ENCODE measurements at regions not wholly inside any gene's neighbourhood (a gene's known extent, or its start where the extent isn't known, plus 50 kb on each side); places are given as distances from the start of the nearest gene placed in this dataset.

DNA sequence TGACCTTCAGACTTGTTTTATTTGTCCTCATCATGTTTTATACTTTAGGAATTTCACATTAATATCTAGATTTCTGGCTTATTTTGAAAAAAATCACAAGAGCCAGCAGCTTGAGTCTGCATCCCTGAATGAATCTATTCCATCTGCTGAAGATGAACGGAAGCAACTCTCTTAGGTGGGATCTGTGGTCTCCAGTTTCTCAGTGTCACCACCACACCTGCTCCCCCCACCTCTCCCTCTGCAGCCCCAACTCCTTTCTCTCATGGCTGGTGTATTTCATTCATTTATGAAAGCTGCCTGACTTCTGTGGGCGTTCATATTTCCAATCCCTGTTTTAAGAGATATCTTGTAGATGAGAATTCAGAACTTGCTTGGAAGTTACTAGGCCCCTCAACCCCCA lies 102.1 kb upstream of the AGBL1 start:
- TF ChIP-seq, protein P1, sequence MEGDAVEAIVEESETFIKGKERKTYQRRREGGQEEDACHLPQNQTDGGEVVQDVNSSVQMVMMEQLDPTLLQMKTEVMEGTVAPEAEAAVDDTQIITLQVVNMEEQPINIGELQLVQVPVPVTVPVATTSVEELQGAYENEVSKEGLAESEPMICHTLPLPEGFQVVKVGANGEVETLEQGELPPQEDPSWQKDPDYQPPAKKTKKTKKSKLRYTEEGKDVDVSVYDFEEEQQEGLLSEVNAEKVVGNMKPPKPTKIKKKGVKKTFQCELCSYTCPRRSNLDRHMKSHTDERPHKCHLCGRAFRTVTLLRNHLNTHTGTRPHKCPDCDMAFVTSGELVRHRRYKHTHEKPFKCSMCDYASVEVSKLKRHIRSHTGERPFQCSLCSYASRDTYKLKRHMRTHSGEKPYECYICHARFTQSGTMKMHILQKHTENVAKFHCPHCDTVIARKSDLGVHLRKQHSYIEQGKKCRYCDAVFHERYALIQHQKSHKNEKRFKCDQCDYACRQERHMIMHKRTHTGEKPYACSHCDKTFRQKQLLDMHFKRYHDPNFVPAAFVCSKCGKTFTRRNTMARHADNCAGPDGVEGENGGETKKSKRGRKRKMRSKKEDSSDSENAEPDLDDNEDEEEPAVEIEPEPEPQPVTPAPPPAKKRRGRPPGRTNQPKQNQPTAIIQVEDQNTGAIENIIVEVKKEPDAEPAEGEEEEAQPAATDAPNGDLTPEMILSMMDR (conservative IDR thresholded peaks at IDR 0.05 in 1 of 2, IDR thresholded peaks at IDR 0.05 in 1 of 2; ENCODE audit: low read depth in 1 of 2, low read length in 2 of 2): no peak
- TF ChIP-seq EZH2 (IDR thresholded peaks at IDR 0.05; ENCODE audit: low read length, missing control alignments): no peak
